ENCODE measurements at regions not wholly inside any gene's neighbourhood (a gene's known extent, or its start where the extent isn't known, plus 50 kb on each side); places are given as distances from the start of the nearest gene placed in this dataset.

DNA sequence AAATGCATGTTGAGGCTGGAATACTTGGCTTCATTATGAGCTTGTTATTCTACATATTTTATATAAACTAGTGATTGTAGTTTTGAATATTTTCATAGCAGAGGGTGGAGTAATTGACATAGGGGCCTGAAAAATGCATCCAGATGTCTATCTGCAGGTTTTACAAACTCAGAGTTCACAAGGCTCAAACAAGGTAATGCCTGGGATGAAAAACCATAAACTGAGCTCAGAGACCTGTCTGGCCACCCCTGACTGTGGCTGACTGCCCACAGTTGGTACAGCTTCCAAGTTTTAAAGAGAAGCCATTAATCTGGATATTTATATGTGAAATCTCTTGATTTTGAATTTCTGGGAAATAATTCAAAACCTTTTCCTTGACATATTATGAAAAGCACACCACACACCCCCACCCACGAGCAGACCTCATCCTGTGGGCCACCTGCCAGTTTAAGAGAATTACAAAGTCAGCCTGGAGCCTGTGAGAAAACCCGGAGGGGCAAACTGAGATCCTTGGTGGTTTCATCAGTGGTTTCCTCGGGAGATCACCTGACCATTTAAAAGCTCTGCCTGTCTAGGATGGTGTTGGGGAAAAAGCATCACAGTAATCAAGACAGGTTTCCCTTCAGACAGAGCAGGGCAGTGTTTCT, 230.1 kb downstream of the SAMD5 start:
- no peak overlapping the region for H3K4me3 ChIP-seq
- H3K9me3 ChIP-seq = no peaks in the 10 kb centered on the region
- H3K36me3 ChIP-seq (replicated peaks) = no peaks in the 10 kb centered on the region
- in situ Hi-C loops (cut with MboI; ENCODE audit: low sequenced_read_pairs) = no loop called here
- H3K4me1 ChIP-seq = no peaks in the 10 kb centered on the region
- peaks cover 7% of the 10 kb centered on the region for H3K27me3 ChIP-seq (ENCODE audit: low read depth)
- DNase-seq (ENCODE audit: low spot score in 2 of 2) = no peak

DNA sequence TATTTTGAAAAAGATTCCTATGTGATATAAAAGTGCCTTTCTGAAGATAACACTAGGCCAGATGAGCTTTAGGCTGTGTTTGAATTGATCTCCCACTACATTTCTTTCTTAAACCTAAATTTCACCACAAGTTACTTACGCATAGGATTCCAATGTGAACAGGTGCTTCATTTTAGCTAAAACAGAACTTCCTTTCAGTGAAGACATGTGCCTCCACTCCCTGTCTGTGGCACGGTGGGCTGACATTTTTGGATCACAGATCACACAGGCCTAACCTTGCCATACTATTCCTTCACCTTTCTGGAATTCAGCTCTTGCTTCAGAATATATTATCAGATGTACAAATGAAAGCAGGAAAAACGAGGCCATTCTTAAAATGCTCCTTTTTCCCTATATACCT, 231.8 kb downstream of the SAMD5 start:
- H3K27me3 ChIP-seq (ENCODE audit: low read depth) = peaks cover 5% of the 10 kb centered on the region
- H3K4me3 ChIP-seq = no peak overlapping the region
- DNase-seq (ENCODE audit: low spot score in 2 of 2) = no peak
- no peaks in the 10 kb centered on the region for H3K9me3 ChIP-seq
- no peaks in the 10 kb centered on the region for H3K36me3 ChIP-seq (replicated peaks)
- in situ Hi-C loops (cut with MboI; ENCODE audit: low sequenced_read_pairs) = no loop called here
- no peaks in the 10 kb centered on the region for H3K4me1 ChIP-seq

DNA sequence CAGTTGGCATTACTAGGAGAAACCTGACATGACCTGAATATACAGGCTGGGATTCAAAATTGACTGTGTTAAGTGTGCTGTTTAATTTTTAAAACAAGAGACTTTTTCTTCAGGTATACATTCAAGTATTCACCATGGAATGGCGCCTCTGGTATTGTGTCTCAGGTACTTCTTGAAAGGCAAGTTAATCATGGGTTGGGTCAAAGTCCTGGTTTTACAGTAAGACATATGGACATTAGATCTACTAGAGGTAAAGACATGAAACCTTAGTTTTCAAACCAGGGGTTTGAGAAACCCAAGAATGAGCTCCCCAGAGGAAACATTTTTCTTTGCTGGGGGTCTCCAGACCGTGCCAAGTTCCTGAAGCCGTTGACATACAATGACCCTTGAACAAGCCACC, 232.4 kb downstream of the SAMD5 start:
- Histone ChIP-seq H3K4me3 (no peak overlapping the region), H3K9me3 (no peaks in the 10 kb centered on the region), H3K36me3 (replicated peaks) (no peaks in the 10 kb centered on the region), H3K4me1 (no peaks in the 10 kb centered on the region), H3K27me3 (ENCODE audit: low read depth) (peaks cover 5% of the 10 kb centered on the region)
- no peak for DNase-seq (ENCODE audit: low spot score in 2 of 2)
- in situ Hi-C loops (cut with MboI; ENCODE audit: low sequenced_read_pairs) = no loop called here

DNA sequence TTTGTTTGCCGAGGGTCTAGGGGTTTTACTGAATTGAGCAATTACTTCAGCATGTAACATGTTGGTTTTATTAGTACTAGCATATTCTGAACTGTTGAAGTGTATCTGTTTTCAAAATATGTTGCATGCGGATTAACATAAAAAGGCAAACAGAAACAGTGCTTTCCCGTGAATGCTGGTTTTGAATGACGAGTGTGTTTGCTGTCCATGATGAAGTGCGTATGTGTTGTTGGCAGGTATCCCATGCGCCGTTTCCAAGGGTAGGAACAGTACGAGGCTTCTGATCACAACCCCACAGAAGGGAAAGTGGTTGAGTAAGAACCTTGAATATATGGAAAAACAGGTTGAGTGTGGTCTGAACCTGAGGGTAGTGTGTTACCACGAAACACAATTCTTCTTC, 232.9 kb downstream of the SAMD5 start:
- Histone ChIP-seq H3K36me3 (replicated peaks) (no peaks in the 10 kb centered on the region), H3K4me1 (no peaks in the 10 kb centered on the region), H3K9me3 (no peaks in the 10 kb centered on the region), H3K4me3 (no peak overlapping the region), H3K27me3 (ENCODE audit: low read depth) (peaks cover 5% of the 10 kb centered on the region)
- DNase-seq (ENCODE audit: low spot score in 2 of 2) = no peak
- in situ Hi-C loops (cut with MboI; ENCODE audit: low sequenced_read_pairs) = no loop called here

DNA sequence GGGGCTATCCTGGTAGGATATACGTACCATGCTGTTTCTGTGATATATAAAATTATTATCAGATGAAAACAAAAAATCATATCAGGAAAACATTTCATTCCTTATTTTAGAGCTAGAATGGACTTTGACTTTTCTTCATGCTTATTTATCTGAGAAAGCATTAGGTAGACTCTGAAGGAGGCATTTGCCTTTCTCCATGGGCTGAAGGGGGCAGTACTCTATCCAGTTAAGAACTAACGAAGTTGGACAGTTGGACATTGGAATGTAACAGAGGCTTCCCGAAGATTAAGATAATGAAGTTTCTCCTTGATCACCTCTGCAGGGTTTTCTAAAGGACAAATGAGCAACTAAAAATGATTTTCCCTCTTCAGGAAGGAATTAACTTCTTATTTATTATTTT, 233.9 kb downstream of the SAMD5 start:
- Histone ChIP-seq H3K27me3 (ENCODE audit: low read depth) (peaks cover 5% of the 10 kb centered on the region; the same call in 1 of the 2 replicates), H3K36me3 (replicated peaks) (no peaks in the 10 kb centered on the region), H3K4me1 (no peaks in the 10 kb centered on the region), H3K4me3 (no peak overlapping the region), H3K9me3 (no peaks in the 10 kb centered on the region)
- in situ Hi-C loops (cut with MboI; ENCODE audit: low sequenced_read_pairs) = no loop called here
- DNase-seq (ENCODE audit: low spot score in 2 of 2) = no peak

DNA sequence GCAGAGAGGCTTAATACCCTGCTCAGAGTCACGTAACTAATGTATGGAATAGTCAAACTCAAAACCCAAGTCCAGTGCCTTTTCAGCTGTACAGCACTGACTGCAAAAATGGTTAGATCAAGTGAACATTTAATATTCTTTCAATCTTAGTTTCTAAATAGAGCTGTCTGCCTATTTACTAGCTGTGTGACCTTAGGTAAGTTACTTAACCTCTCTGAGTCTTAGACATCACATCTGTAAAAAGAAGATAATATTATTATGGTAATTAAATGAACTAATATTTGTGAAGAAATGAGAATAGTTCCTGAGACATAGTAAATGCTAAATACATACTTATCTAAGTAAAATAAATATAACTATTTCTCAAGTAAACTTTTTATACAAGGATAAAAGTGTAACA, 235.5 kb downstream of the SAMD5 start:
- in situ Hi-C loops (cut with MboI; ENCODE audit: low sequenced_read_pairs) = no loop called here
- DNase-seq (ENCODE audit: low spot score in 2 of 2) = no peak
- Histone ChIP-seq H3K4me3 (no peak overlapping the region), H3K36me3 (replicated peaks) (no peaks in the 10 kb centered on the region), H3K9me3 (no peaks in the 10 kb centered on the region), H3K4me1 (no peaks in the 10 kb centered on the region), H3K27me3 (ENCODE audit: low read depth) (no peaks in the 10 kb centered on the region)

DNA sequence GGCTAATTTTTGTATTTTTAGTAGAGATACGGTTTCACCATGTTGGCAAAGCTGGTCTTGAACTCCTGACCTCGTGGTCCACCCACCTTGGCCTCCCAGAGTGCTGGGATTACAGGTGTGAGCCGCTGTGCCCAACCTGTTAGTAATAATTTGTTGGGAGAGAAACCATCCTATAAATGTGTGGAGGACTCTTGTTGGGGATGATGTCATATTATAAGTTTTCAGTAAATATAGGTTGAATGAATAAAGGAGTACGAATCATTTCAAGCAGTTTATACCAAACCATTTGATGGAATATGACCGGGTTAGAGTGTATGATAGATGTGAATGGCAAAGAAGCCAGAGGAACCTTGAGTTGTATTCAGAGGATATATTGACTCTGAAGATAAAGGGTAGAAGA, 240.8 kb downstream of the SAMD5 start:
- H3K4me1 ChIP-seq = no peaks in the 10 kb centered on the region
- no peak overlapping the region for H3K4me3 ChIP-seq
- H3K27me3 ChIP-seq (ENCODE audit: low read depth) = no peaks in the 10 kb centered on the region
- DNase-seq (ENCODE audit: low spot score in 2 of 2) = no peak
- in situ Hi-C loops (cut with MboI; ENCODE audit: low sequenced_read_pairs) = no loop called here
- no peaks in the 10 kb centered on the region for H3K36me3 ChIP-seq (replicated peaks)
- no peaks in the 10 kb centered on the region for H3K9me3 ChIP-seq

DNA sequence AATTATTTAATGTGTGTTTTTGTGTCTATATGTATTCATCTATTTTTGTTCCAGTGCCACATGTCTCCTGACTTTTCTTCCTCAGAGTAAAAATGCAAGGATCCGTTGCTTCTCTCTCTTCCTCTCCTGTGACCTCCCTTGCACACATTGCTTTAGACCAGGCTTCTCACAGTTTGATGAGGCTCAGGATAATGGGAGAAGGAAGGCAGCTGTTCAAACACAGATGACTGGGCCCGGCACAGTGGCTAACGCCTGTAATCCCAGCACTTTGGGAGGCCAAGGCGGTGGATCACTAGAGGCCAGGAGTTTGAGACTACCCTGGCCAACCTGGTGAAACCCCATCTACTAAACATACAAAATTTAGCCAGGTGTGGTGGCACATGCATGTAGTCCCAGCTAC, 241.9 kb downstream of the SAMD5 start:
- no peaks in the 10 kb centered on the region for H3K9me3 ChIP-seq
- no peaks in the 10 kb centered on the region for H3K36me3 ChIP-seq (replicated peaks)
- H3K27me3 ChIP-seq (ENCODE audit: low read depth) = no peaks in the 10 kb centered on the region
- no peak overlapping the region for H3K4me3 ChIP-seq
- in situ Hi-C loops (cut with MboI; ENCODE audit: low sequenced_read_pairs) = no loop called here
- DNase-seq (ENCODE audit: low spot score in 2 of 2) = no peak
- no peaks in the 10 kb centered on the region for H3K4me1 ChIP-seq

DNA sequence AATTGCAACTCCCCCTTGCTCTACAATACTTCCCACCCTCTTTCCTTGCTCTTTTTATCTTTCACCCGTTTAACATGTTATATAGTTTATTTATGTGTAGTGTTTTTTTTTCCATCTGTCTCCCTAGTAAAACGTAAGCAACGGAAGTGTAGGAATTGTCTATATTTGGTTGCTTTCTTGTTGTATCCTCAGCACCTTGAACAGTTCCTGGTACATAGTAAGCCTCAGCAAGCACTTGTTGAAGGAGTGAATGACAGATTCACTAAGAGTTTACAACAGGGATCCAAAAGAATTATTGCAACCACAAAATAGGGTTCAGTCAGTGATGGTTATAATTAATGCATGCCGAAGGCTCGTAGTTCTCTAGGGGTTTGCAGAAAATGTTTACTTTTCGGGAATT, 242.7 kb downstream of the SAMD5 start:
- in situ Hi-C loops (cut with MboI; ENCODE audit: low sequenced_read_pairs) = no loop called here
- Histone ChIP-seq H3K4me3 (no peak overlapping the region), H3K36me3 (replicated peaks) (no peaks in the 10 kb centered on the region), H3K27me3 (ENCODE audit: low read depth) (no peaks in the 10 kb centered on the region), H3K4me1 (no peaks in the 10 kb centered on the region), H3K9me3 (no peaks in the 10 kb centered on the region)
- no peak for DNase-seq (ENCODE audit: low spot score in 2 of 2)

DNA sequence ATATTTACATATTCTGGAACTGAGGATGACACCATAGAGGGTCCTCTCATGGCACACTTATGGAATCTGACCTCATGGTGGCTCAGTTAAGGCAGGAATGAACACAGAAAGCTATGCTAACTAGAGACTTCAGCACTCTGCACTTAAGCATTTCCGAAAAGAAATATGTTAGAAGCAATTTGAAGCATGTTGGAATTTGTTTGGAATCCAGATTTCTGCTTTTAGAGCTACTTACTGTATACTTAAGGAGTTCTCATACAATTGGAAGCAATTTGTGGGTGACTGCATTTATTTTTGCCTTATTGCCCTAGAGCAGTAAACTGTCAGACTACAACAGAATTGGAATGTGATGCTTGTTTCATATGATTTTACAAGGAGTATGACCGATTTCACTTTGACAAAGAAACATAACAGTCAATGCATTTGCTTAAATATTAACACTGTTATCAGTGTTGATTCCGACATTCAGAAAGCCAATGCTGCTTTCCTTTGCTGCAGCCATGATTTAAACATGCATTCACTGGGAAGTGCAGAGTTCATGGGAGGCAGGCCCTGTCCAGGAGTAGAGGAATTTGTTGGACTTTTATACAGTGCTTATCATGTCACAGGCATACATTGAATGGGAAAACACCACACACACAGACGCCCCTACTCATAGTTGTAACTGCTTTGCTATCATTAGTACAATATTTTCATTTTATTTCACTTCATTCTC, 244.4 kb downstream of the SAMD5 start:
- no peaks in the 10 kb centered on the region for H3K4me1 ChIP-seq
- H3K9me3 ChIP-seq = no peaks in the 10 kb centered on the region
- H3K4me3 ChIP-seq = no peak overlapping the region
- DNase-seq (ENCODE audit: low spot score in 2 of 2) = no peak
- in situ Hi-C loops (cut with MboI; ENCODE audit: low sequenced_read_pairs) = no loop called here
- no peaks in the 10 kb centered on the region for H3K36me3 ChIP-seq (replicated peaks)
- H3K27me3 ChIP-seq (ENCODE audit: low read depth) = no peaks in the 10 kb centered on the region

DNA sequence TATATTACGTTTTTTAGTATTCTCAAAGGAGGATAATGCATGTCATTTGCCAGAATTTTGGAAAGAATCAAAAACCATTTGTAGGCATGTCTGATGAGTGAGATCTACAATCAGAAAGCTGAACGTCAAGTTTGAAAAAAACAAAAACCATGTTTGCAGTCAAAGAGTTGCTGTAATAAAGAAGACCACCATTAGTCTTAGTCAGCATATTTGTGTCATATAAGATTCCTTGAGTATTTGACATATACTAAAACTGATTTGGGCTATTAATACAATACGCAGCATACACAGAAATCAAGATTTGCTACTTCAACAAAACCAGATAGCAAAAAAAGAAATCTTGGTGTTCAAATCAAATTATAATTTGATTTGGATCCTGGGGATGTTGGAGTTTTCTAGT, 247.5 kb downstream of the SAMD5 start:
- Histone ChIP-seq H3K4me3 (no peak overlapping the region), H3K4me1 (no peaks in the 10 kb centered on the region), H3K27me3 (ENCODE audit: low read depth) (no peaks in the 10 kb centered on the region), H3K36me3 (replicated peaks) (no peaks in the 10 kb centered on the region), H3K9me3 (no peaks in the 10 kb centered on the region)
- DNase-seq (ENCODE audit: low spot score in 2 of 2) = no peak
- in situ Hi-C loops (cut with MboI; ENCODE audit: low sequenced_read_pairs) = no loop called here

DNA sequence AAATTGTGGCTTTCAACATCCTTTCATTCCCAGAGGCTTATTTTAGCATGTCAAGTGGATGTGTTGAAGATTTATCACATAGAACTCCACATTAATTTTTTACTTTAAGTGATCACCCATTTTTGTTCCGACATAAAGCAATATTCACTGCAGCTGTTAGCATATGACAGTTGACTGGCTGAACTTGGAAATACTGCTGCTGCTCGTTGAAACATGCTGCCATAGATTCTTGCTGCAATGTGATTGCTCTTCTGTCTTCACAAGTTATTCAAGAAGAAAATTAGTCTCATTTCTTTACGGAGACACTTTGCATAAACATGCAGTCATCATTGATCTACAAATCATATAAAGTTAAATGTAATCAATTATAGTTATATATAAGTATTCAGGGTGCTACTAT, 248.4 kb downstream of the SAMD5 start:
- H3K9me3 ChIP-seq = no peaks in the 10 kb centered on the region
- no peaks in the 10 kb centered on the region for H3K4me1 ChIP-seq
- H3K4me3 ChIP-seq = no peak overlapping the region
- in situ Hi-C loops (cut with MboI; ENCODE audit: low sequenced_read_pairs) = no loop called here
- H3K36me3 ChIP-seq (replicated peaks) = no peaks in the 10 kb centered on the region
- H3K27me3 ChIP-seq (ENCODE audit: low read depth) = no peaks in the 10 kb centered on the region
- no peak for DNase-seq (ENCODE audit: low spot score in 2 of 2)

DNA sequence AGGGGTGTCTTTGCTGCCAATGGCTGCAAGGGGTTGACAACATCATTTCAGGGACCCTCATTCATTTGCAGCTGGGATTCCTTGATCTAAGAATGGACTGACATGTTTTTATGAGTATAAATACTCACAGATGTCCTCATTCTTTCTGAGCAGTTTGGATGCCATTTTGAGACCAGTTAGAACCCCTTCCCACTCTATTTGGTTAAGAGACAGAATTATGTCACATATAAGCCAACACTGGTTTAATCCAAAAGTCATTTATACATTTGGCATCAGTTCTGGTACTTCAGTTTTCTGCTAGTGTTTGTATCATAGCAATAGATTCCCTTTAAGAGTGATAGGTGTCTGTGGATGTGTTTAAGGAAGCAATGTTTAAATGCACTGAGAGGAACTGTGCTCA, 248.8 kb downstream of the SAMD5 start:
- Histone ChIP-seq H3K4me1 (no peaks in the 10 kb centered on the region), H3K4me3 (no peak overlapping the region), H3K9me3 (no peaks in the 10 kb centered on the region), H3K36me3 (replicated peaks) (no peaks in the 10 kb centered on the region), H3K27me3 (ENCODE audit: low read depth) (no peaks in the 10 kb centered on the region)
- DNase-seq (ENCODE audit: low spot score in 2 of 2) = no peak
- in situ Hi-C loops (cut with MboI; ENCODE audit: low sequenced_read_pairs) = no loop called here

DNA sequence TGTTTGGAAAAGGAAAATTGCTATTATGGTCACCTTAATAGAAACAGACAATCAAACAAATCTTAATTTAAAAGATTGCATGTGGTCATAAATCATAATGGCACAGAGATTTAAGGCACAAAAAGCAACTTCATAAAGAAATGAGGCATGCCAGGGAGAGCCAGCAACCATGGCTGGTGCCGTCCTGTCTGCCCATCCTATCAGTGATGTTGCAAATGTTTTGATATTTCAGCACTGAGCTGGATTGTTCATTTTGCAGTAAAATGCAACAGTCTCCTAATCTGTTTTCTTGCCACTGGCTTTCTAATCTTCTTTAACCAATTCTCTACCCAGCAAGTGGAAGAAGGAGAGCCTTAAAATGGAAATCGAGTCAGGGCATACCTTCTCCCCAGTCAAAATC, 249.8 kb downstream of the SAMD5 start:
- in situ Hi-C loops (cut with MboI; ENCODE audit: low sequenced_read_pairs) = no loop called here

DNA sequence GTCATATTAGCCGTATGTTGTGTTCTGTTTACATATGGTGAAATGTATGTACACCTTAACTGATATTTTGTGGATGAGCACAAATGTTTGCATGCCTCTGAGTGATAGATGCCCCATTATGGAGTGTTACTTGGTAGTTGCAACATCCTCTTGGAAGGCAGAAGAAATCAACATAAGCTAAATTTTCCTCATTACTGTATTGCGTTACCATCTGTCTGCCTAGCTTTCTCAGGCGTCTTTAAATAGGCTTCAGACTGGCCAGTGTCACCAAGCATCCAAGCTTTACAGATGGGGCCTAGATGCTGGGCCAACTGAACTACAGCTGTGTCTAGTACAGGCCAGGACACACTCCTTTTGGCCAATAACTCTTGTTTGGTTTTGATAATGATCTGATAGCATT, 250.6 kb downstream of the SAMD5 start:
- in situ Hi-C loops (cut with MboI; ENCODE audit: low sequenced_read_pairs) = no loop called here
- Histone ChIP-seq H3K9me3 (no peaks in the 10 kb centered on the region), H3K4me3 (no peak overlapping the region), H3K27me3 (ENCODE audit: low read depth) (no peaks in the 10 kb centered on the region), H3K4me1 (no peaks in the 10 kb centered on the region), H3K36me3 (replicated peaks) (no peaks in the 10 kb centered on the region)
- no peak for DNase-seq (ENCODE audit: low spot score in 2 of 2)

More for the DNA sequence above, 249.8 kb downstream of the SAMD5 start:
- no peak overlapping the region for H3K4me3 ChIP-seq
- DNase-seq (ENCODE audit: low spot score in 2 of 2) = no peak
- H3K9me3 ChIP-seq = no peaks in the 10 kb centered on the region
- no peaks in the 10 kb centered on the region for H3K36me3 ChIP-seq (replicated peaks)
- H3K27me3 ChIP-seq (ENCODE audit: low read depth) = no peaks in the 10 kb centered on the region
- no peaks in the 10 kb centered on the region for H3K4me1 ChIP-seq
